SK-N-SH (cell line): ENCODE measurements at regions not wholly inside any gene's neighbourhood (a gene's known extent, or its start where the extent isn't known, plus 50 kb on each side); places are given as distances from the start of the nearest gene placed in this dataset.

ENCODE experiments used
- CTCF ChIA-PET: fragments of 300-600, 350-600 bp; formaldehyde crosslinking; extraction: SDS; loops from one replicate; lab custom pipeline; 2021; lab: Yijun Ruan, JAX
- POLR2A ChIA-PET: fragments of 350-600 bp; sonication (Branson Sonifier 250); formaldehyde crosslinking; extraction: SDS; loops from one replicate; lab custom pipeline; 2020; ENCODE audit warnings: antibody characterized with exemption, inconsistent platforms; lab: Yijun Ruan, JAX
- DNase-seq: peaks from one replicate; pipeline ENCODE4 v3.0.0; 2012
- H2AFZ ChIP-seq: fragments of 200-600 bp; sonication (generic); 2 replicates; pipeline ENCODE4 v1.8.1; 2016; ENCODE audit warnings: antibody characterized with exemption, mild to moderate bottlenecking, low read depth
- H3F3A ChIP-seq: fragments of 200-600 bp; sonication (generic); replicated peaks from 2 replicates; pipeline ENCODE3; 2016; ENCODE audit warnings: antibody characterized with exemption, mild to moderate bottlenecking; ENCODE audit not compliant: insufficient read depth
- H3K27ac ChIP-seq, 2 experiments: fragments of 200-500 bp in 1 of 2; fragments of 200-600 bp in 1 of 2; sonication (Bioruptor generic) in 1 of 2; sonication (generic), shearing (Covaris generic) in 1 of 2; 2 replicates each; pipeline versions ENCODE4 v1.5.1 to v1.6.1; 2014 to 2016; ENCODE audit warnings: low read depth in 2 of 2, inconsistent platforms in 1 of 2, low read length in 1 of 2, mild to moderate bottlenecking in 1 of 2, mixed read lengths in 1 of 2
- H3K27me3 ChIP-seq: fragments of 200-600 bp; sonication (generic), shearing (Covaris generic); 2 replicates; pipeline ENCODE4 v1.6.1; 2016; ENCODE audit warnings: mixed run types; ENCODE audit not compliant: insufficient read depth
- H3K36me3 ChIP-seq, 2 experiments: fragments of 200-500 bp in 1 of 2; fragments of 200-600 bp in 1 of 2; sonication (Bioruptor generic) in 1 of 2; sonication (generic) in 1 of 2; replicated peaks in 1 of 2; 2 replicates each; pipeline versions ENCODE3 to v1.5.1; 2014 to 2016; ENCODE audit warnings: low read length in 1 of 2, mild to moderate bottlenecking in 1 of 2; ENCODE audit not compliant: insufficient read depth in 2 of 2, control insufficient read depth in 1 of 2
- H3K4me1 ChIP-seq, 2 experiments: fragments of 200-500 bp in 1 of 2; fragments of 200-600 bp in 1 of 2; sonication (Bioruptor generic) in 1 of 2; sonication (generic), shearing (Covaris generic) in 1 of 2; 2 replicates each; pipeline versions ENCODE4 v1.5.1 to v1.6.1; 2014 to 2016; ENCODE audit warnings: low read depth in 1 of 2, low read length in 1 of 2, mixed run types in 1 of 2; ENCODE audit not compliant: insufficient read depth in 2 of 2, control insufficient read depth in 1 of 2
- H3K4me2 ChIP-seq: fragments of 200-600 bp; sonication (generic), shearing (Covaris generic); 2 replicates; pipeline ENCODE4 v1.6.1; 2017; ENCODE audit warnings: mixed run types
- H3K4me3 ChIP-seq, 2 experiments: fragments of 200-500 bp in 1 of 2; fragments of 200-600 bp in 1 of 2; sonication (Bioruptor generic) in 1 of 2; sonication (generic), shearing (Covaris generic) in 1 of 2; 2 replicates each; pipeline versions ENCODE4 v1.5.1 to v1.8.1; 2014 to 2016; ENCODE audit warnings: low read depth in 2 of 2, inconsistent platforms in 1 of 2, low read length in 1 of 2, mild to moderate bottlenecking in 1 of 2, mixed read lengths in 1 of 2, moderate library complexity in 1 of 2
- H3K79me2 ChIP-seq: fragments of 200-600 bp; sonication (generic); 2 replicates; pipeline ENCODE4 v1.8.1; 2017; ENCODE audit warnings: mild to moderate bottlenecking; ENCODE audit not compliant: insufficient read depth
- H3K9ac ChIP-seq: fragments of 200-600 bp; sonication (generic); 2 replicates; pipeline ENCODE4 v1.6.1; 2017; ENCODE audit warnings: mixed run types
- H3K9me2 ChIP-seq: fragments of 200-600 bp; sonication (generic); 2 replicates; pipeline ENCODE4 v1.6.1; 2017; ENCODE audit warnings: mixed run types
- H3K9me3 ChIP-seq: fragments of 200-600 bp; sonication (generic); 2 replicates; pipeline ENCODE4 v1.6.1; 2017; ENCODE audit warnings: mixed run types, mild to moderate bottlenecking, moderate library complexity
- H4K20me1 ChIP-seq: fragments of 200-600 bp; sonication (generic); 2 replicates; pipeline ENCODE4 v1.6.1; 2017; ENCODE audit warnings: mild to moderate bottlenecking, mixed run types; ENCODE audit not compliant: insufficient read depth
- CTCF ChIP-seq: fragments of 200-600 bp; sonication (generic); IDR thresholded peaks from 2 replicates; pipeline ENCODE4 v1.6.1; 2017; ENCODE audit warnings: antibody characterized with exemption, mild to moderate bottlenecking, moderate library complexity
- EP300 ChIP-seq, 2 experiments: IDR thresholded peaks; 2 replicates each; pipeline versions ENCODE4 v1.4.0 to v1.6.1; 2012; ENCODE audit warnings: borderline replicate concordance in 1 of 2, low read depth in 1 of 2, low read length in 1 of 2
- EZH2phosphoT487 ChIP-seq: fragments of 200-600 bp; sonication (generic); IDR thresholded peaks from 2 replicates; pipeline ENCODE4 v1.6.1; 2017; ENCODE audit warnings: low read depth, mixed run types, mild to moderate bottlenecking, antibody characterized with exemption, moderate library complexity, borderline replicate concordance
- GABPA ChIP-seq: IDR thresholded peaks from 2 replicates; pipeline ENCODE4 v1.4.0; 2012; ENCODE audit warnings: low read depth, mild to moderate bottlenecking
- GATA2 ChIP-seq: sonication (generic); formaldehyde crosslinking; IDR thresholded peaks from 2 replicates; pipeline ENCODE4 v1.5.0; 2020; ENCODE audit warnings: mild to moderate bottlenecking, missing genetic modification reagents
- IRF3 ChIP-seq: fragments of 150-350 bp; IDR thresholded peaks from 2 replicates; pipeline ENCODE4 v1.6.1; 2016; ENCODE audit warnings: mild to moderate bottlenecking, low read depth, low read length
- JUND ChIP-seq: IDR thresholded peaks from 2 replicates; pipeline ENCODE4 v1.4.0; 2012
- PBX3 ChIP-seq: IDR thresholded peaks from 2 replicates; pipeline ENCODE4; 2012
- REST ChIP-seq: IDR thresholded peaks from 2 replicates; pipeline ENCODE4 v1.6.1; 2012; ENCODE audit warnings: mild to moderate bottlenecking, low read depth, low read length, moderate library complexity
- RFX5 ChIP-seq: IDR thresholded peaks from 2 replicates; pipeline ENCODE4 v1.6.1; 2012; ENCODE audit warnings: mild to moderate bottlenecking, improper control_type of control experiment, low read length
- RXRA ChIP-seq: IDR thresholded peaks from 2 replicates; pipeline ENCODE4 v1.4.0; 2012; ENCODE audit warnings: low read depth, mild to moderate bottlenecking, borderline replicate concordance
- TAF1 ChIP-seq: IDR thresholded peaks from 2 replicates; pipeline ENCODE4 v1.6.1; 2012; ENCODE audit warnings: low read depth, mild to moderate bottlenecking, low read length, moderate library complexity, borderline replicate concordance
- TEAD4 ChIP-seq: IDR thresholded peaks from 2 replicates; pipeline ENCODE4 v1.4.0; 2012; ENCODE audit warnings: mild to moderate bottlenecking, borderline replicate concordance; ENCODE audit not compliant: insufficient read depth
- USF2 ChIP-seq: fragments of 150-350 bp; IDR thresholded peaks from 2 replicates; pipeline ENCODE4 v1.6.1; 2017; ENCODE audit warnings: antibody characterized with exemption, low read length, low read depth, borderline replicate concordance
- ZBTB33 ChIP-seq: IDR thresholded peaks from 2 replicates; pipeline ENCODE4 v1.4.0; 2012; ENCODE audit warnings: low read depth, borderline replicate concordance
- WGBS: methylation state at CpG from one replicate; pipeline ENCODE4 v1.1.6; 2017; ENCODE audit warnings: low lambda C conversion rate; 5-methylcytosine and 5-hydroxymethylcytosine counted together

GRCh38 chr9:23243523-23243922 is 582.5 kb downstream of the ELAVL2 start:
- ChIA-PET CTCF (no interaction called here), POLR2A (no interaction called here)
- no peaks in the 10 kb centered on the region for H3K4me1 ChIP-seq
- no peak overlapping the region for H3K4me3 ChIP-seq
- H4K20me1 ChIP-seq = no peaks in the 10 kb centered on the region
- no peaks in the 10 kb centered on the region for H3K27me3 ChIP-seq
- H3F3A ChIP-seq = no peaks in the 10 kb centered on the region
- no peaks in the 10 kb centered on the region for H3K79me2 ChIP-seq
- no peak for DNase-seq
- H3K27ac ChIP-seq = no peak overlapping the region
- no peaks in the 10 kb centered on the region for H3K36me3 ChIP-seq
- TF ChIP-seq TAF1 (no peak), RFX5 (no peak)
- no peak overlapping the region for H3K4me2 ChIP-seq
- no peak overlapping the region for H3K9ac ChIP-seq
- no peaks in the 10 kb centered on the region for H3K9me3 ChIP-seq
- H3K9me2 ChIP-seq = no peaks in the 10 kb centered on the region
- no peak overlapping the region for H2AFZ ChIP-seq
- 4% methylated on average over 1 of the region's 1 CpG for WGBS

GRCh38 chr9:23245067-23245466 is 581.0 kb downstream of the ELAVL2 start:
- no peaks in the 10 kb centered on the region for H3K4me1 ChIP-seq
- no peak overlapping the region for H2AFZ ChIP-seq
- H3K4me3 ChIP-seq = no peak overlapping the region
- H3K79me2 ChIP-seq = no peaks in the 10 kb centered on the region
- H3K4me2 ChIP-seq = no peak overlapping the region
- CTCF ChIA-PET = interaction anchor here (1.2 kb wide), 1 partner anchor 9 kb away, joined by 3 read pairs; no protein-coding TSS in a partner anchor
- no peaks in the 10 kb centered on the region for H3K36me3 ChIP-seq
- no peaks in the 10 kb centered on the region for H3K27me3 ChIP-seq
- no peaks in the 10 kb centered on the region for H3K9me2 ChIP-seq
- POLR2A ChIA-PET = no interaction called here
- H3K9me3 ChIP-seq = no peaks in the 10 kb centered on the region
- H4K20me1 ChIP-seq = no peaks in the 10 kb centered on the region
- H3F3A ChIP-seq = no peaks in the 10 kb centered on the region
- H3K27ac ChIP-seq = no peak overlapping the region
- H3K9ac ChIP-seq = no peak overlapping the region
- no peak for DNase-seq
- TF ChIP-seq TAF1 (no peak), EZH2phosphoT487 (no peak), REST (no peak), TEAD4 (no peak), JUND (no peak), RFX5 (no peak), PBX3 (no peak), CTCF (no peak), IRF3 (no peak), EP300 (IDR thresholded peaks at IDR 0.05; ENCODE audit: borderline replicate concordance in 1 of 2, low read depth in 1 of 2, low read length in 1 of 2) (no peak), GATA2 (no peak), GABPA (no peak), USF2 (no peak), ZBTB33 (no peak), RXRA (no peak)
